ENCODE measurements at regions not wholly inside any gene's neighbourhood (a gene's known extent, or its start where the extent isn't known, plus 50 kb on each side); places are given as distances from the start of the nearest gene placed in this dataset.

- H3K36me3 ChIP-seq (ENCODE audit: insufficient read depth, low read length), result no peaks in the 10 kb centered on the region
- Mint-ChIP-seq H3K27ac (no peak overlapping the region), H3K27me3 (peaks cover 21 to 47% of the 10 kb centered on the region in 2 donors), H3K4me1 (no peaks in the 10 kb centered on the region), H3K36me3 (peaks cover 0 to 21% (median 1%) of the 10 kb centered on the region in 3 donors), H3K9me3 (peaks cover 18 to 34% (median 22%) of the 10 kb centered on the region in 5 donors), H3K4me3 (no peak overlapping the region)
- DNase-seq, result no peak
- CTCF ChIA-PET, result no interaction called here
- POLR2A ChIA-PET, result no interaction called here
- peaks cover 17% of the 10 kb centered on the region for H3K9me3 ChIP-seq (ENCODE audit: low read length)
- no peaks in the 10 kb centered on the region for H3K4me1 ChIP-seq (ENCODE audit: insufficient read depth, low read length)
- no peak overlapping the region for H3K27ac ChIP-seq (ENCODE audit: low read depth, low read length)
- no peak overlapping the region for H3K4me3 ChIP-seq (ENCODE audit: low read length)
- H3K27me3 ChIP-seq (ENCODE audit: insufficient read depth, low read length, poor library complexity, severe bottlenecking), result no peaks in the 10 kb centered on the region
Measured at GRCh38 chr10:25097669-25098411, 77.0 kb upstream of the GPR158 start.

DNA sequence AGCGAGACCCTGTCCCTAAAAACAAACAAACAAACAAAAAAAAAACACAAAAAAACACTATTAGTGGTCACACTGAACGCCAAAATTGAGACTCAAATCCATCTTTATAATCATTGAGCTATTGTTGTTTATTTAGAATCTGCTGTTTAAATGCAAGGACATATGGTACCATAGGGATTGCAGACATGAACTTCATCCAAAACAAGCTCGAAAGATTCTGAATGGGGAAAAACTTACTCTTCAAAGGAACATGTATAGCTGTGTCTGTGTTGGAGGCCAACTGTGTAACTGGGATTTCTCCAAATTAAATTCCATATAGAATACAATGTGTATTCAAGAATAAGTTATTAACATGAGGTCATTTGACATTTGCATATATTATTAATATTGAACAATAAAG, 74.7 kb upstream of the GPR158 start:
- Histone ChIP-seq H3K36me3 (ENCODE audit: insufficient read depth, low read length) (no peaks in the 10 kb centered on the region), H3K4me3 (ENCODE audit: low read length) (no peak overlapping the region), H3K27ac (ENCODE audit: low read depth, low read length) (no peak overlapping the region), H3K27me3 (ENCODE audit: insufficient read depth, low read length, poor library complexity, severe bottlenecking) (no peaks in the 10 kb centered on the region), H3K4me1 (ENCODE audit: insufficient read depth, low read length) (no peaks in the 10 kb centered on the region), H3K9me3 (ENCODE audit: low read length) (peaks cover 7% of the 10 kb centered on the region)
- Mint-ChIP-seq H3K27me3 (peaks cover 20 to 38% of the 10 kb centered on the region in 2 donors), H3K4me3 (no peak overlapping the region), H3K27ac (no peak overlapping the region), H3K36me3 (peaks cover 0 to 7% (median 0%) of the 10 kb centered on the region in 3 donors), H3K4me1 (no peaks in the 10 kb centered on the region), H3K9me3 (peaks cover 0 to 14% (median 5%) of the 10 kb centered on the region in 5 donors)
- ChIA-PET CTCF (no interaction called here), POLR2A (no interaction called here)
- DNase-seq, result no peak

GRCh38 chr10:25101461-25102146, 73.2 kb upstream of the GPR158 start:
- ChIA-PET CTCF (no interaction called here), POLR2A (no interaction called here)
- H3K36me3 Mint-ChIP-seq, result peaks cover 0 to 7% (median 0%) of the 10 kb centered on the region in 3 donors
- no peak overlapping the region for H3K4me3 ChIP-seq (ENCODE audit: low read length)
- no peaks in the 10 kb centered on the region for H3K4me1 Mint-ChIP-seq
- H3K9me3 Mint-ChIP-seq, result peaks cover 0 to 2% (median 0%) of the 10 kb centered on the region in 5 donors
- no peak for DNase-seq
- no peaks in the 10 kb centered on the region for H3K27me3 ChIP-seq (ENCODE audit: insufficient read depth, low read length, poor library complexity, severe bottlenecking)
- H3K9me3 ChIP-seq (ENCODE audit: low read length), result no peaks in the 10 kb centered on the region
- no peaks in the 10 kb centered on the region for H3K36me3 ChIP-seq (ENCODE audit: insufficient read depth, low read length)
- H3K4me1 ChIP-seq (ENCODE audit: insufficient read depth, low read length), result no peaks in the 10 kb centered on the region
- peaks cover 20 to 38% of the 10 kb centered on the region in 2 donors for H3K27me3 Mint-ChIP-seq
- H3K4me3 Mint-ChIP-seq, result no peak overlapping the region
- no peak overlapping the region for H3K27ac ChIP-seq (ENCODE audit: low read depth, low read length)
- H3K27ac Mint-ChIP-seq, result no peak overlapping the region

- Histone ChIP-seq H3K36me3 (ENCODE audit: insufficient read depth, low read length) (no peaks in the 10 kb centered on the region), H3K9me3 (ENCODE audit: low read length) (no peaks in the 10 kb centered on the region), H3K4me3 (ENCODE audit: low read length) (no peak overlapping the region), H3K4me1 (ENCODE audit: insufficient read depth, low read length) (no peaks in the 10 kb centered on the region), H3K27ac (ENCODE audit: low read depth, low read length) (no peak overlapping the region), H3K27me3 (ENCODE audit: insufficient read depth, low read length, poor library complexity, severe bottlenecking) (no peaks in the 10 kb centered on the region)
- Mint-ChIP-seq H3K27ac (no peak overlapping the region), H3K9me3 (no peaks in the 10 kb centered on the region), H3K36me3 (peaks cover 0 to 3% (median 0%) of the 10 kb centered on the region in 3 donors), H3K4me1 (no peaks in the 10 kb centered on the region), H3K4me3 (no peak overlapping the region), H3K27me3 (peaks cover 20 to 33% of the 10 kb centered on the region in 2 donors)
- ChIA-PET CTCF (no interaction called here), POLR2A (no interaction called here)
- no peak for DNase-seq
Measured at GRCh38 chr10:25102147-25102822, 72.5 kb upstream of the GPR158 start.

GRCh38 chr10:25103703-25104102, 71.1 kb upstream of the GPR158 start:
- no peaks in the 10 kb centered on the region for H3K36me3 ChIP-seq (ENCODE audit: insufficient read depth, low read length)
- H3K9me3 ChIP-seq (ENCODE audit: low read length), result no peaks in the 10 kb centered on the region
- ChIA-PET CTCF (no interaction called here), POLR2A (no interaction called here)
- no peak overlapping the region for H3K27ac ChIP-seq (ENCODE audit: low read depth, low read length)
- Mint-ChIP-seq H3K4me1 (no peaks in the 10 kb centered on the region), H3K27ac (no peak overlapping the region), H3K36me3 (no peaks in the 10 kb centered on the region), H3K4me3 (no peak overlapping the region), H3K27me3 (peaks cover 19 to 31% of the 10 kb centered on the region in 2 donors), H3K9me3 (no peaks in the 10 kb centered on the region)
- no peaks in the 10 kb centered on the region for H3K27me3 ChIP-seq (ENCODE audit: insufficient read depth, low read length, poor library complexity, severe bottlenecking)
- no peaks in the 10 kb centered on the region for H3K4me1 ChIP-seq (ENCODE audit: insufficient read depth, low read length)
- no peak overlapping the region for H3K4me3 ChIP-seq (ENCODE audit: low read length)
- DNase-seq, result no peak

- no peak overlapping the region for H3K27ac Mint-ChIP-seq
- CTCF ChIA-PET, result interaction anchor here (0.7 kb wide), 1 partner anchor 28 kb away, joined by 3 read pairs; no protein-coding TSS in a partner anchor
- H3K4me1 ChIP-seq (ENCODE audit: insufficient read depth, low read length), result no peaks in the 10 kb centered on the region
- H3K27ac ChIP-seq (ENCODE audit: low read depth, low read length), result no peak overlapping the region
- H3K36me3 ChIP-seq (ENCODE audit: insufficient read depth, low read length), result no peaks in the 10 kb centered on the region
- no peaks in the 10 kb centered on the region for H3K9me3 ChIP-seq (ENCODE audit: low read length)
- H3K27me3 ChIP-seq (ENCODE audit: insufficient read depth, low read length, poor library complexity, severe bottlenecking), result no peaks in the 10 kb centered on the region
- no peak overlapping the region for H3K4me3 Mint-ChIP-seq
- peaks cover 20 to 32% of the 10 kb centered on the region in 2 donors for H3K27me3 Mint-ChIP-seq
- no peak overlapping the region for H3K4me3 ChIP-seq (ENCODE audit: low read length)
- H3K4me1 Mint-ChIP-seq, result no peaks in the 10 kb centered on the region
- no peaks in the 10 kb centered on the region for H3K36me3 Mint-ChIP-seq
- no peak for DNase-seq
- no peaks in the 10 kb centered on the region for H3K9me3 Mint-ChIP-seq
- POLR2A ChIA-PET, result no interaction called here
Measured at GRCh38 chr10:25104441-25104840, 70.4 kb upstream of the GPR158 start.

DNA sequence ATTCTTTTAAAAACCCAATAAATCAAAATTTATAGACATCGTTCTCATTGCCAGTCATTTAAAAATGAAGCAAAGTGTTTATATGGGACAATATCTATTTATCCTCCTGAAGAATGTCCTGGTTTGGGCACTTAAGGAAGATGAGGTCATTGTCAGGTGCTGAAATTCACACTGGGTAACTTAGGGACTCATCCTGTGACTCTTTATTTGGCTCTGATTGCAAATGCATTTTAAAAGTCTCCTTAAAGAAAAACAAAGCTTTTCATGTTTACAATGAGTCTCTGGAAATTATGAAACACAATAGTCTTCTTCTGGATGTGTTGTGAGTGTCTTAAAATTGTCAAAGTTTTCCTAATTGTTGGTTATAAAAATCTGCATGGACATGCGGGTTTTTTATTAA, 69.5 kb upstream of the GPR158 start:
- CTCF ChIA-PET, result interaction anchor here (0.7 kb wide), 1 partner anchor 28 kb away, joined by 3 read pairs; no protein-coding TSS in a partner anchor
- H3K9me3 ChIP-seq (ENCODE audit: low read length), result no peaks in the 10 kb centered on the region
- H3K27ac ChIP-seq (ENCODE audit: low read depth, low read length), result no peak overlapping the region
- POLR2A ChIA-PET, result no interaction called here
- Mint-ChIP-seq H3K27ac (no peak overlapping the region), H3K27me3 (peaks cover 20 to 29% of the 10 kb centered on the region in 2 donors), H3K36me3 (no peaks in the 10 kb centered on the region), H3K4me1 (no peaks in the 10 kb centered on the region), H3K9me3 (no peaks in the 10 kb centered on the region), H3K4me3 (no peak overlapping the region)
- no peaks in the 10 kb centered on the region for H3K27me3 ChIP-seq (ENCODE audit: insufficient read depth, low read length, poor library complexity, severe bottlenecking)
- H3K4me1 ChIP-seq (ENCODE audit: insufficient read depth, low read length), result no peaks in the 10 kb centered on the region
- H3K4me3 ChIP-seq (ENCODE audit: low read length), result no peak overlapping the region
- DNase-seq, result no peak
- H3K36me3 ChIP-seq (ENCODE audit: insufficient read depth, low read length), result no peaks in the 10 kb centered on the region

DNA sequence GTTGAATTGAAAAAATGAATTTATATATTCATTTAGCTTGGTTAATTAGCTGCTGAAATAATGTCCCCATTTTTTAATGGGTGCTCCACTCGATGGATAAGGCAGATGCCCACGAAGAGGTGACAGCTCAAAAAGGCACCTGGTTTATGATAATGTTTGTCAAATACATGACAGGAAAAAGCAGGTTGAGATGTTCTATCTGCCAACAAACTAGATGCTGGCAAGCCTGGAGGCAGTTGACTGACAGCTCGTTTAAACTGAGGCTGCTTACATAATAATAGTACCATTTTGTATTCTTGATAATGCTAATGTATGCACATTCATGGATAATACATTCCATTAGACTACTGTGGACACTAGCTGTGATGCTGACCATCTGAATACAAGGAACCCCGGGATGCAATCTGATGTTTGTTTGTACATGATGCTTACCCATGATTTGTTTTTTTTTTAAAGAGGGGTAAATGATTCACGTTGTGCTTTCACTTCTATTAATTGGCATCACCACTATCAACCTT, 69.0 kb upstream of the GPR158 start:
- Mint-ChIP-seq H3K4me1 (no peaks in the 10 kb centered on the region), H3K9me3 (no peaks in the 10 kb centered on the region), H3K27ac (no peak overlapping the region), H3K36me3 (no peaks in the 10 kb centered on the region), H3K4me3 (no peak overlapping the region), H3K27me3 (peaks cover 19 to 28% of the 10 kb centered on the region in 2 donors)
- H3K27me3 ChIP-seq (ENCODE audit: insufficient read depth, low read length, poor library complexity, severe bottlenecking), result no peaks in the 10 kb centered on the region
- H3K4me3 ChIP-seq (ENCODE audit: low read length), result no peak overlapping the region
- H3K9me3 ChIP-seq (ENCODE audit: low read length), result no peaks in the 10 kb centered on the region
- no peak for DNase-seq
- no peaks in the 10 kb centered on the region for H3K36me3 ChIP-seq (ENCODE audit: insufficient read depth, low read length)
- no peak overlapping the region for H3K27ac ChIP-seq (ENCODE audit: low read depth, low read length)
- ChIA-PET CTCF (no interaction called here), POLR2A (no interaction called here)
- H3K4me1 ChIP-seq (ENCODE audit: insufficient read depth, low read length), result no peaks in the 10 kb centered on the region

Measured in CD8-positive, alpha-beta memory T cell (primary cell).